IPS-18c (cell line): ENCODE measurements at regions not wholly inside any gene's neighbourhood (a gene's known extent, or its start where the extent isn't known, plus 50 kb on each side); places are given as distances from the start of the nearest gene placed in this dataset.
"Not testable (repeated sequence)": the region's sequence is repeated elsewhere in the genome, so short reads cannot be mapped to it uniquely, and the experiment has no call there.

Experiments used
- H3K4me3 ChIP-seq: 2 replicates; pipeline ENCODE4 v1.7.0; 2013; ENCODE audit warnings: low read depth, mild to moderate bottlenecking, low read length, moderate library complexity; ENCODE audit not compliant: insufficient read depth
- H3K9me3 ChIP-seq: one replicate; pipeline ENCODE4 v1.6.1; 2013; ENCODE audit warnings: mild to moderate bottlenecking, low read length, moderate library complexity; ENCODE audit not compliant: control insufficient read depth, insufficient read depth

- no peaks in the 10 kb centered on the region for H3K9me3 ChIP-seq
- no peak overlapping the region for H3K4me3 ChIP-seq
These were observed 281.4 kb upstream of the EDA2R start for GRCh38 chrX:66920296-66920695.

DNA sequence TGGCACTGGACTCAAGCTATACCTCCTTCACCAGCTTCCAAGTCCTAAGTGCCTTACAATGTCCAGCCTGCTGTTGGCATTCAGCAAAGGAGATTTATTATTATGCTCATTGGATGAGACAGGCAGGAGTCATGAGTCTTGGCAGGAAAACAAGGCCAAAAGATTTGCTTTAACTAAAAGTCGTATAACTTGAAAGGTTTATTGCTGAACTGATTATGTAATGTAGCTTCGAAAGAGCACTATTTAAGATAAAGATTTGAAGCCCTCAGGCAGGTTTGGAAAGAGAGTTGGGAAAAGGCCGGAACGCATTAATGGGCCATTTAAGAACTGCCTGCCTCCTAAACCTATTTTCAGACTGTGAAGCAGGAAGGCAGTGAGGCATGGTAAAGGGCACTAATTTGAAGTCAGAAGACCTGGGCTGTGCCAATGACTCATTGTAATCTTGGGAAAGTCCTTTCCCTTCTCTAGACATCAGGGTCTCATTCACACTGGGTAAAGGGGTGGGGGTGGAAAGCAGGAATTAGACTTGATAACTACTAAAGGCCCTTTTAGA lies 280.5 kb upstream of the EDA2R start:
- no peaks in the 10 kb centered on the region for H3K9me3 ChIP-seq
- H3K4me3 ChIP-seq: no peak overlapping the region

DNA sequence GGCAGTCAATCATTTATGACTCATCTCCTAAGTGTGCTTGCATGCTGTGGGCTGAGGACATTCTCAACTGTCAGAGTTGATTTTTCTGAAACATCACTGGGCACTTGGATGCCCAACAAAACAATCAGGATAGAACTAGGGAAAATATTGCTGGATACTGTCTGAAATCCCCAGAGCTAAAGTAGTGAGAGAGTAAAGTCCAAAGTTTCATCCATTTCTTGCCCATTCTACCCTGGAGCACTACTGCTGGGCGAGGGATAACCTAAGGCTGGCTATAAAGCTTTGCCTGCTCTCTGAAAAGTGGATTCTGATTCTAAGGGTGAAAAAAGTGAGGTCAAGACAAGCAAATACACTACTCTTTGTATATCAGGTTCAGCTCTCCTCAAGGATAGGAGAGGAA lies 279.6 kb upstream of the EDA2R start:
- no peaks in the 10 kb centered on the region for H3K9me3 ChIP-seq
- no peak overlapping the region for H3K4me3 ChIP-seq

DNA sequence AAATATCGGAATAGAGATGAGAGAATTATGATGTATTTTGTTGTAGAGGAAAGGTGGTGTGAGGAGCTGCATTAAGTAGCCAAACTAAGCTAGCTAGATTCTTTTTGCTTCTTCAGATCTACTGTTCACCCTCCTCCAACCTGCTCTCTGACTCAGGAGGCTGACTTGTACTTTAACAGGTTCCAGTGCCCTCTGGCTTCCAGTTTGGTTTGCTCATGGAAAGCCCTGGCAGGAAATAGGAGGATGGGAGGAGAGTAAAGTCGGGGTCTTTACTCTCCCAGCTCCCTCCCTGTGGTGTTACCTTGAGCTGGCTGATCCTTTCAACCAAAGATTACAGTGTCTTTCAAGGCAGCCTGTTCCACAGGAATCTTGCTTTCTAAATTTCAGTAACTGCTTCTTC lies 277.0 kb upstream of the EDA2R start:
- Histone ChIP-seq H3K9me3 (peaks cover 2% of the 10 kb centered on the region), H3K4me3 (no peak overlapping the region)

DNA sequence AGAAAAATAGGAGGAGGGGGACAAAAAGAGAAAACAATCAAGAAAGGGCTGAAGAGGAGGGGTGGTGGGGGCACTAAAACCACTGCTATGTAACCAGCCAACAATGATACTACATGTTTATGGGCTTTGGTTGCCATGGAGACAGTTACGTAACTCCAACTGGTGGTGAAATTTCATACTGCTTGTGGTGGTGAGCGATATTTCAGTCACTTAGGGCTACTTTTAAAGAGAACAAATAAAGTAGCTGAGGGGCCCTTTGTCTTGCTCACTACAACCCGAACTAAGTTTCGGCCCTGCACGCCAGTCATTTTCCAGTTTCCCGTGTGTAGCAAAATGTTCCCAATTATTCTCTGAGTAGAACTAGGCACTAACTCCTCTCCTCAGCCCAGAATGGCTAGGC lies 275.2 kb upstream of the EDA2R start:
- H3K4me3 ChIP-seq: no peak overlapping the region
- peaks cover 4% of the 10 kb centered on the region for H3K9me3 ChIP-seq

DNA sequence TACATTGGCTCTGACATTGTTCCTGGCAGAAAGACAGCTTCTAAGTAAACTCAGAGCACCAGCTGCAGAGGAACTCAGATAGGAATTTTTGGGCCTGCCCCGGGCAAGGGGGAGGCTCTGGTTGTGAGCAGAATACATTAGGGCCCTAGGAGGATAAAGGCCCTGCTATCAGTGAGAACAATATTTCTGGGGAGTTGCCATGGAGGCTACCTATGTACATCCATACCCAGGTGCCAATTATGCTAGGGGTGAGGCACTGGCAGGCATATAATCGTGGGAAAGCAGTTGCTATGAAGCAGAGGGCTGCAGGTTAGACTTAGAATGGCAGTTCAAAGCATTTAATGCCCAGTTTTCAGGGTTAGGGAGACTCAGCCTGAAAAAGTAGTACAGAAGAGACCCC lies 273.5 kb upstream of the EDA2R start:
- peaks cover 4% of the 10 kb centered on the region for H3K9me3 ChIP-seq

GRCh38 chrX:66902081-66902480 lies 263.2 kb upstream of the EDA2R start:
- H3K4me3 ChIP-seq: no peak overlapping the region
- no peaks in the 10 kb centered on the region for H3K9me3 ChIP-seq

More for the DNA sequence above, 273.5 kb upstream of the EDA2R start:
- H3K4me3 ChIP-seq: no peak overlapping the region

DNA sequence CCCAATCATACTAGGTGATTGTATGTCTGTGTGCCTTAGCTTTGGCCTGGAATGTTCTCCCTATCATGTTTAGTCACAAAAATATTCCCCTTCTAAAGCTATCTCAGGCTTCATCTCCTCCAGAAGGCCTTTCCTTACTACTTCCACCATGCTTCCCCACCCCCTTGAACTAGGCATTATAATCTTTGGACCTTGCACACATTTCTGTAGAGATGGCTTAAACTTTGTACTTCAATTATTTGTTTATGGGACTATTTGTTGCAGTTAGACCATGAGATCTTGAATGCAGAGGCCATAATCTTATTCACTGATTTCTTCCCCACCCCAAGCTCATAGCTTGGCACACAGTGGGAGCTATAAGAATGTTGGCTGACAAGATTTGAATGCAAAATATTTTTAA lies 262.0 kb upstream of the EDA2R start:
- Histone ChIP-seq H3K9me3 (no peaks in the 10 kb centered on the region), H3K4me3 (no peak overlapping the region)

GRCh38 chrX:66892004-66892403 lies 253.1 kb upstream of the EDA2R start:
- Histone ChIP-seq H3K9me3 (peaks cover 5% of the 10 kb centered on the region), H3K4me3 (no peak overlapping the region)

DNA sequence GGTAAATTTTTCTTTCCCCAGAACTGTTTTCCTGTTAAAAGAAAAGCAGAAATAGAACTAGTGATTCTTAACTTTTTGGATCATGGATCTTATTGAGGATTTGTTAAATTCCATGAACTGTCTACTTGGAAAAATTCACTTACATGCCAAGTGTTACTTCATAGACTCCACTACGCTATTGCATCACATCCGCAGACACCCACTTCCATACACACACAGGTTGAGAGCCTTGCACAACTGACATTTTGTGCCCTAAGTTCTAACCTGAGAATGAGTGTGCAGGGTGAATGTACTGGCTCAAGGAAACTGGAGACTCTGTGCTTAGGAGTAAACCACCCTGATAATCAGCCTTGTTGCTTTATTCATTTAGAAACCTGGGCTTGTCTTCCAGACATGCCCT lies 250.5 kb upstream of the EDA2R start:
- no peak overlapping the region for H3K4me3 ChIP-seq

GRCh38 chrX:66882101-66882500 lies 243.2 kb upstream of the EDA2R start:
- Histone ChIP-seq H3K9me3 (no peaks in the 10 kb centered on the region), H3K4me3 (no peak overlapping the region)

More for the DNA sequence above, 250.5 kb upstream of the EDA2R start:
- peaks cover 5% of the 10 kb centered on the region for H3K9me3 ChIP-seq

DNA sequence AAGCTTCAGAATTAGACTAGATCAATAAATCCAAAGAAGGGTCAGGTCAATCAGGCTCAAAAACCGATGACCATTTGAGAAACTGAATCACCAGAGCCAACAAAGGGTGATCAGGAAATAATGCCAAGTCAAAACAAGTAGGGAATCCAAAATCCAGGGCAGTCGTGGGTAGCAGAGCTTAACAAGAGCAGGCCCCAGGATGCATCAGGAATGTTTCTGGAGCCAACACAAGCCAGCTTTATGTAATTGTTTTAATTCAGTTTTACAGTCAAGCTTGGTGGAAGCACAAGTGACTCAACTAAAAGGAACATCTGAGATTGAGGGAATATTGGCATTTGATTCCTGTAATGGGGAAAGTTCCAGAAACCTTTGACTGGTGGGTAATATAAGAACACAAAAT lies 237.9 kb upstream of the EDA2R start:
- no peaks in the 10 kb centered on the region for H3K9me3 ChIP-seq
- H3K4me3 ChIP-seq: no peak overlapping the region

GRCh38 chrX:66872771-66873170 lies 233.9 kb upstream of the EDA2R start:
- Histone ChIP-seq H3K9me3 (no peaks in the 10 kb centered on the region), H3K4me3 (no peak overlapping the region)

GRCh38 chrX:66863721-66864120 lies 224.8 kb upstream of the EDA2R start:
- Histone ChIP-seq H3K9me3 (peaks cover 2% of the 10 kb centered on the region), H3K4me3 (no peak overlapping the region)

DNA sequence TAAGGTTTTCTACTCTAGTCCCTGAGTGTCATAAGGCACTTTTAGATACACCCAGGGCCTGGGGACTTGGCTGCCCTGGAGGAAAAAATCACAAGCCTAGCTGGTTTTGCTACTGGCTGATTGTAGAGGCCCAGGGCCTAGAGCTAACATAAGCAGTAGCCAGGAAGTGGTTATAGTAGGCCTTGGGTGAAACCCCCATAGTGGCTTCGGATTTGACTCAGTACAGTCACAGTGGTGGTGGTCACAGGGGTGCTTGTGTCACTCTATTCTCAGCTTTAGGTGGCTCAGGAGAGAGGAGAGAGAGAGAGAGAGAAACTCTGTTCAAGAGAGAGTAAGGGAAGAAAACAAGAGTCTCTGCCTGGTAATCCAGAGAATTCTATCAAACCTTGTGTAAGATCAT lies 194.5 kb upstream of the EDA2R start:
- Histone ChIP-seq H3K9me3 (peaks cover 4% of the 10 kb centered on the region), H3K4me3 (no peak overlapping the region)

DNA sequence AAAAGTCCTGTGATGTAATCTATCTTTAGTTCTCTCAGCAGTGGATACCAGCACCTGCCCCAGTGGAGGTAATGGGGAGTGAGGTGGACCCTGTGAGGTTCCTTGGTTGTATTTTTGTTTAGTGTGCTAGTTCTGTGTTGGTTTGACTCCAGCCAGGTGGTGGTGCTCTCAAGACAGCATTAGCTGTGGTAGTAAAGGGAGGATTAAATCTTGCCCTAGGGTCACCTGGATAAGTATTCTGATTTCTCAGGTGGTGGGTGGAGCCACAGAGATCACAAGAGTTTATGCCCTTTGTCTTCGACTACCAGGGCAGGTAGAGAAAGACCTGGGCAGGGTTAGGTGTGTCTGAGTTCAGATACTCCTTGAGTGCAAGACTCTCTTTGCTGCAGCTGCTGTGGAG lies 176.3 kb upstream of the EDA2R start:
- no peak overlapping the region for H3K4me3 ChIP-seq
- peaks cover 4% of the 10 kb centered on the region for H3K9me3 ChIP-seq

DNA sequence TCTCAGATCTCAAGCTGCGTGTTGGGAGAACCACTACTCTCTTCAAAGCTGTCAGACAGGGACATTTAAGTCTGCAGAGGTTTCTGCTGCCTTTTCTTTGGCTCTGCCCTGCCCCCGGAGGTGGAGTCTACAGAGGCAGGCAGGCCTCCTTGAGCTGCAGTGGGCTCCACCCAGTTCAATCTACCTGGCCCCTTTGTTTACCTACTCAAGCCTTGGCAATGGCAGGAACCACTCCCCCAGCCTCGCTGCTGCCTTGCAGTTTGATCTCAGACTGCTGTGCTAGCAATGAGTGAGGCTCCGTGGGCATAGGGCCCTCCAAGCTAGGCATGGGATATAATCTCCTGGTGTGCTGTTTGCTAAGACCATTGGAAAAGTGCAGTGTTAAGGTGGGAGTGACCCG lies 155.6 kb upstream of the EDA2R start:
- not testable (repeated sequence) for H3K9me3 ChIP-seq, H3K4me3 ChIP-seq

GRCh38 chrX:66766318-66766717 lies 127.4 kb upstream of the EDA2R start:
- H3K4me3 ChIP-seq: no peak overlapping the region
- no peaks in the 10 kb centered on the region for H3K9me3 ChIP-seq

- H3K9me3 ChIP-seq: no peaks in the 10 kb centered on the region
- H3K4me3 ChIP-seq: no peak overlapping the region
These were observed 121.8 kb upstream of the EDA2R start for GRCh38 chrX:66760651-66761050.
